Breast epithelium (tissue), 4 donors: ENCODE measurements at regions not wholly inside any gene's neighbourhood (a gene's known extent, or its start where the extent isn't known, plus 50 kb on each side); places are given as distances from the start of the nearest gene placed in this dataset.

Source experiments
- DNase-seq, 2 donors: peaks; one replicate each; pipeline ENCODE4 v3.0.0-alpha.2; 2019; ENCODE audit warnings: low spot score in 2 of 2
- H3K27ac ChIP-seq, 2 donors: fragments of 200-600 bp; sonication (generic) in 1 of 2; one replicate each; pipeline ENCODE4 v1.5.1; 2016 to 2019; ENCODE audit warnings: mild to moderate bottlenecking in 1 of 2
- H3K27me3 ChIP-seq, 2 donors: fragments of 200-600 bp; sonication (generic) in 1 of 2; one replicate each; pipeline versions ENCODE4 v1.5.1 to v1.6.0; 2017 to 2019; ENCODE audit warnings: control low read depth in 1 of 2, mild to moderate bottlenecking in 1 of 2
- H3K36me3 ChIP-seq: fragments of 200-600 bp; one replicate; pipeline ENCODE4 v1.5.1; 2019
- H3K4me1 ChIP-seq, 2 donors: fragments of 200-600 bp; sonication (generic); one replicate each; pipeline ENCODE4 v1.5.1; 2016 to 2019; ENCODE audit warnings: control low read depth in 1 of 2
- H3K4me3 ChIP-seq, 3 donors: fragments of 200-600 bp; sonication (generic); 1 replicate in 2 of 3; 2 replicates in 1 of 3; pipeline ENCODE4 v1.5.1; 2016 to 2019; ENCODE audit warnings: mild to moderate bottlenecking in 3 of 3, moderate library complexity in 2 of 3
- H3K9me3 ChIP-seq, 2 donors: fragments of 200-600 bp; sonication (generic) in 1 of 2; one replicate each; pipeline ENCODE4 v1.5.1; 2016 to 2019; ENCODE audit warnings: control low read depth in 1 of 2
- CTCF ChIP-seq, 3 donors: fragments of 450-650 bp; IDR thresholded peaks; one replicate each; pipeline ENCODE4 v1.5.1; 2016 to 2017; ENCODE audit warnings: antibody characterized with exemption in 3 of 3, mild to moderate bottlenecking in 3 of 3, moderate library complexity in 3 of 3
- POLR2A ChIP-seq: fragments of 450-650 bp; IDR thresholded peaks from one replicate; pipeline ENCODE4 v1.6.1; 2016; ENCODE audit warnings: antibody characterized with exemption, mild to moderate bottlenecking, moderate library complexity
- POLR2AphosphoS5 ChIP-seq, 3 donors: sonication (generic); formaldehyde crosslinking; IDR thresholded peaks; one replicate each; pipeline ENCODE4 v1.6.1; 2017; ENCODE audit warnings: antibody characterized with exemption in 3 of 3
- intact Hi-C: fragments of 100-400 bp; cut with DNase I; formaldehyde crosslinking; loops from one replicate; pipeline ENCODE4 v1.15.1; 2023; ENCODE audit warnings: low total_unique reads

- no peak for DNase-seq
- TF ChIP-seq POLR2A (no peak), POLR2AphosphoS5 (IDR thresholded peaks at IDR 0.05) (no peak), CTCF (IDR thresholded peaks at IDR 0.05) (no peak)
- H3K9me3 ChIP-seq, result peaks cover 0 to 10% of the 10 kb centered on the region in 2 donors
- no peaks in the 10 kb centered on the region for H3K4me1 ChIP-seq
- no peak overlapping the region for H3K4me3 ChIP-seq
- intact Hi-C loops, result no loop called here
- no peak overlapping the region for H3K27ac ChIP-seq
- peaks cover 0 to 50% of the 10 kb centered on the region in 2 donors for H3K27me3 ChIP-seq
- no peaks in the 10 kb centered on the region for H3K36me3 ChIP-seq
Measured at GRCh38 chr4:3715855-3716630, 50.1 kb upstream of the ADRA2C start.

GRCh38 chr4:3715061-3715854 lies 50.9 kb upstream of the ADRA2C start:
- DNase-seq, result no peak
- Histone ChIP-seq H3K36me3 (no peaks in the 10 kb centered on the region), H3K9me3 (peaks cover 0 to 10% of the 10 kb centered on the region in 2 donors), H3K4me1 (no peaks in the 10 kb centered on the region), H3K4me3 (no peak overlapping the region), H3K27ac (no peak overlapping the region), H3K27me3 (peaks cover 0 to 45% of the 10 kb centered on the region in 2 donors)
- intact Hi-C loops, result no loop called here
- no peak for TF ChIP-seq CTCF (IDR thresholded peaks at IDR 0.05)
- no peak for TF ChIP-seq POLR2AphosphoS5 (IDR thresholded peaks at IDR 0.05)
- no peak for TF ChIP-seq POLR2A

GRCh38 chr4:3714642-3715001 lies 51.6 kb upstream of the ADRA2C start:
- peaks cover 0 to 38% of the 10 kb centered on the region in 2 donors for H3K27me3 ChIP-seq
- intact Hi-C loops, result no loop called here
- no peak overlapping the region for H3K27ac ChIP-seq
- no peak for TF ChIP-seq POLR2AphosphoS5 (IDR thresholded peaks at IDR 0.05)
- no peak for TF ChIP-seq POLR2A
- no peak for TF ChIP-seq CTCF (IDR thresholded peaks at IDR 0.05)
- no peaks in the 10 kb centered on the region for H3K4me1 ChIP-seq
- no peak for DNase-seq
- H3K4me3 ChIP-seq, result no peak overlapping the region
- H3K36me3 ChIP-seq, result no peaks in the 10 kb centered on the region
- peaks cover 0 to 10% of the 10 kb centered on the region in 2 donors for H3K9me3 ChIP-seq

- no peak for DNase-seq
- Histone ChIP-seq H3K36me3 (no peaks in the 10 kb centered on the region), H3K4me1 (no peaks in the 10 kb centered on the region), H3K27ac (no peak overlapping the region), H3K9me3 (peaks cover 0 to 10% of the 10 kb centered on the region in 2 donors), H3K4me3 (no peak overlapping the region), H3K27me3 (peaks cover 0 to 33% of the 10 kb centered on the region in 2 donors)
- TF ChIP-seq CTCF (IDR thresholded peaks at IDR 0.05) (no peak), POLR2AphosphoS5 (IDR thresholded peaks at IDR 0.05) (no peak), POLR2A (no peak)
- intact Hi-C loops, result no loop called here
Measured at GRCh38 chr4:3713817-3714641, 52.2 kb upstream of the ADRA2C start.
